WTC11 (cell line): ENCODE measurements at regions not wholly inside any gene's neighbourhood (a gene's known extent, or its start where the extent isn't known, plus 50 kb on each side); places are given as distances from the start of the nearest gene placed in this dataset.

ENCODE experiments used
- ATAC-seq: fragments of 200-7000 bp; cut with Tn5 transposase; 2 replicates; pipeline ENCODE4 v1.10.0; 2021; ENCODE audit warnings: mild to moderate bottlenecking, moderate library complexity
- CTCF ChIA-PET: fragments of 300-600 bp; sonication (Branson Sonifier 250); formaldehyde crosslinking; loops from one replicate; lab custom pipeline; 2021; ENCODE audit warnings: antibody characterized with exemption; lab: Charles Lee
- POLR2A ChIA-PET: fragments of 350-600 bp; sonication (Branson Sonifier 250); formaldehyde crosslinking; loops from one replicate; lab custom pipeline; 2021; ENCODE audit warnings: antibody characterized with exemption; lab: Charles Lee
- DNase-seq: peaks from one replicate; pipeline ENCODE4 v3.0.0; 2021; ENCODE audit warnings: low spot score
- H3K27ac Mint-ChIP-seq: 2 replicates; pipeline ENCODE4 v1.8.0; 2021; ENCODE audit warnings: mixed read lengths
- H3K27me3 Mint-ChIP-seq: 2 replicates; pipeline ENCODE4 v1.8.0; 2021; ENCODE audit warnings: low read depth, mild to moderate bottlenecking, moderate library complexity, mixed read lengths
- H3K36me3 Mint-ChIP-seq: 2 replicates; pipeline ENCODE4 v1.8.0; 2021; ENCODE audit warnings: mixed read lengths
- H3K4me1 Mint-ChIP-seq: 2 replicates; pipeline ENCODE4 v1.8.0; 2022; ENCODE audit warnings: mixed read lengths
- H3K4me3 Mint-ChIP-seq: 2 replicates; pipeline ENCODE4 v1.8.0; 2021; ENCODE audit warnings: mild to moderate bottlenecking, moderate library complexity, mixed read lengths
- H3K9me3 Mint-ChIP-seq: 2 replicates; pipeline ENCODE4 v1.8.0; 2021; ENCODE audit warnings: mixed read lengths
- CTCF ChIP-seq: fragments of 200-600 bp; IDR thresholded peaks from 2 replicates; pipeline ENCODE4 v1.8.0; 2022; ENCODE audit warnings: antibody characterized with exemption
- ELF4 ChIP-seq: sonication (generic); formaldehyde crosslinking; IDR thresholded peaks from 2 replicates; pipeline ENCODE4 v1.8.1; 2022; ENCODE audit warnings: low read depth, mild to moderate bottlenecking, moderate library complexity, missing genetic modification reagents
- EMX1 ChIP-seq: fragments of 250-450 bp; sonication (Bioruptor Pico); IDR thresholded peaks from 2 replicates; pipeline ENCODE4 v1.8.0; 2021; ENCODE audit warnings: mild to moderate bottlenecking
- ERG ChIP-seq: fragments of 250-450 bp; sonication (Bioruptor Pico); IDR thresholded peaks from 2 replicates; pipeline ENCODE4 v1.8.0; 2021; ENCODE audit warnings: mild to moderate bottlenecking
- GABPB1 ChIP-seq: sonication (generic); formaldehyde crosslinking; IDR thresholded peaks from 2 replicates; pipeline ENCODE4 v1.8.1; 2023; ENCODE audit warnings: mild to moderate bottlenecking, missing genetic modification reagents
- GRHL2 ChIP-seq: fragments of 250-450 bp; sonication (Bioruptor Pico); IDR thresholded peaks from 2 replicates; pipeline ENCODE4 v1.8.0; 2022; ENCODE audit warnings: mild to moderate bottlenecking, moderate library complexity; ENCODE audit not compliant: insufficient replicate concordance, severe bottlenecking
- MAX ChIP-seq: sonication (generic); formaldehyde crosslinking; IDR thresholded peaks from 2 replicates; pipeline ENCODE4 v1.8.0; 2022; ENCODE audit warnings: mild to moderate bottlenecking, missing genetic modification reagents
- NFATC4 ChIP-seq: fragments of 250-450 bp; sonication (Bioruptor Pico); IDR thresholded peaks from 2 replicates; pipeline ENCODE4 v1.9.0; 2021; ENCODE audit warnings: mild to moderate bottlenecking
- PRDM15 ChIP-seq: sonication (generic); formaldehyde crosslinking; IDR thresholded peaks from 2 replicates; pipeline ENCODE4 v1.8.0; 2022; ENCODE audit warnings: missing genetic modification reagents
- PRRX2 ChIP-seq: fragments of 250-450 bp; sonication (Bioruptor Pico); IDR thresholded peaks from 2 replicates; pipeline ENCODE4 v1.8.0; 2021; ENCODE audit warnings: mild to moderate bottlenecking
- TCF7 ChIP-seq: sonication (generic); formaldehyde crosslinking; IDR thresholded peaks from 2 replicates; pipeline ENCODE4 v1.8.0; 2022; ENCODE audit warnings: mild to moderate bottlenecking, low read depth, missing genetic modification reagents, moderate library complexity
- TEAD1 ChIP-seq: sonication (generic); formaldehyde crosslinking; IDR thresholded peaks from 2 replicates; pipeline ENCODE4 v1.8.0; 2022; ENCODE audit warnings: mild to moderate bottlenecking, missing genetic modification reagents
- ZMAT4 ChIP-seq: fragments of 250-450 bp; sonication (Bioruptor Pico); IDR thresholded peaks from 2 replicates; pipeline ENCODE4 v1.9.0; 2021; ENCODE audit warnings: mild to moderate bottlenecking
- ZNF396 ChIP-seq: fragments of 250-450 bp; sonication (Bioruptor Pico); IDR thresholded peaks from 2 replicates; pipeline ENCODE4 v1.8.0; 2021; ENCODE audit warnings: mild to moderate bottlenecking, moderate library complexity, borderline replicate concordance
- ZNF512 ChIP-seq: sonication (generic); formaldehyde crosslinking; IDR thresholded peaks from 2 replicates; pipeline ENCODE4 v1.8.1; 2022; ENCODE audit warnings: missing genetic modification reagents, borderline replicate concordance

- TF ChIP-seq TCF7 (CRISPR knock-in tag): no peak
- TF ChIP-seq ZNF512 (CRISPR knock-in tag): no peak
Observed at GRCh38 chr21:14753069-14753465, 207.0 kb upstream of the SAMSN1 start (continued).

GRCh38 chr21:14752345-14752909 lies 206.3 kb upstream of the SAMSN1 start:
- ChIA-PET CTCF (interaction anchor here (0.5 kb wide), 1 partner anchor 14 kb away, joined by 3 read pairs; no protein-coding TSS in a partner anchor), POLR2A (no interaction called here)
- H3K4me3 Mint-ChIP-seq: no peak overlapping the region
- ATAC-seq (no peak), DNase-seq (no peak)
- no peaks in the 10 kb centered on the region for H3K27me3 Mint-ChIP-seq
- H3K9me3 Mint-ChIP-seq: peaks cover 11% of the 10 kb centered on the region
- TF ChIP-seq EMX1 (CRISPR knock-in tag): no peak
- TF ChIP-seq MAX: no peak
- no peak for TF ChIP-seq ELF4
- TF ChIP-seq TEAD1 (CRISPR knock-in tag): no peak
- TF ChIP-seq ZMAT4 (CRISPR knock-in tag): no peak
- no peak for TF ChIP-seq GABPB1 (CRISPR knock-in tag)
- no peak for TF ChIP-seq GRHL2 (CRISPR knock-in tag)
- TF ChIP-seq ERG (CRISPR knock-in tag): no peak
- TF ChIP-seq NFATC4 (CRISPR knock-in tag): no peak
- no peak for TF ChIP-seq ZNF396 (CRISPR knock-in tag)
- TF ChIP-seq CTCF: no peak
- no peak for TF ChIP-seq PRRX2 (CRISPR knock-in tag)
- TF ChIP-seq PRDM15: no peak
- no peak overlapping the region for H3K27ac Mint-ChIP-seq
- H3K36me3 Mint-ChIP-seq: no peaks in the 10 kb centered on the region
- no peaks in the 10 kb centered on the region for H3K4me1 Mint-ChIP-seq
